ENCODE measurements at regions not wholly inside any gene's neighbourhood (a gene's known extent, or its start where the extent isn't known, plus 50 kb on each side); places are given as distances from the start of the nearest gene placed in this dataset.
"Not testable (repeated sequence)": the region's sequence is repeated elsewhere in the genome, so short reads cannot be mapped to it uniquely, and the experiment has no call there.

DNA sequence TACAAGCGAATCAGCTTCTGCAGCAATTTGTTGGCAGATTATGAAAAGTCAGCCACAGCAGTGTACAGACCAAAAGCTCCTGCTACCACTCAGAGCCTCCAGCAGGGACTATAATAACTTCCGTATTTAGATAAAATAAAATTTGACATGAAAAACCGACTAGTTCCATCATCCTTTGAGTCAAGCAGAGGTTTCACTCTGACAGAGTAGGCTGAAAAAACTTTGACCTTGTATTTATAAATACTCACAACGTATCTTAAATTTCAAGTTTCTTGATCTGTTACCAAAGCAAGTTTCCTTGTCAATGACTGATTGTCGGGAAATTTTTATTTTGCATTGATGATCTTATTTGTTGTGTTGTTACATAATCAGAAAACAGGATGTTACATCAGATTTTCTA lies 283.4 kb downstream of the DAD1 start:
- DNase-seq (ENCODE audit: low read depth), result no peak

DNA sequence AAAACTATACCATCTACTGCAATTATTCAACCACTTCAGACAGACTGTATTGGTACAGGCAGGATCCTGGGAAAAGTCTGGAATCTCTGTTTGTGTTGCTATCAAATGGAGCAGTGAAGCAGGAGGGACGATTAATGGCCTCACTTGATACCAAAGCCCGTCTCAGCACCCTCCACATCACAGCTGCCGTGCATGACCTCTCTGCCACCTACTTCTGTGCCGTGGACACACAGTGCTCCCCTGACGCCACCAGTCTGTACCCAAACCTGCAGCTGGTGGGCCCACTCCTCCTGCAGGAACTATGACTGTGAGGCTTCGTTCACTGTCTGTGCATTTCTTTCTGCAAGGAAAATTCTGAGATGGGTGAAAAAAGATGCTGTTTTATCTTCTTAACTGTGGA lies 284.7 kb downstream of the DAD1 start:
- no peak for DNase-seq (ENCODE audit: low read depth)

DNA sequence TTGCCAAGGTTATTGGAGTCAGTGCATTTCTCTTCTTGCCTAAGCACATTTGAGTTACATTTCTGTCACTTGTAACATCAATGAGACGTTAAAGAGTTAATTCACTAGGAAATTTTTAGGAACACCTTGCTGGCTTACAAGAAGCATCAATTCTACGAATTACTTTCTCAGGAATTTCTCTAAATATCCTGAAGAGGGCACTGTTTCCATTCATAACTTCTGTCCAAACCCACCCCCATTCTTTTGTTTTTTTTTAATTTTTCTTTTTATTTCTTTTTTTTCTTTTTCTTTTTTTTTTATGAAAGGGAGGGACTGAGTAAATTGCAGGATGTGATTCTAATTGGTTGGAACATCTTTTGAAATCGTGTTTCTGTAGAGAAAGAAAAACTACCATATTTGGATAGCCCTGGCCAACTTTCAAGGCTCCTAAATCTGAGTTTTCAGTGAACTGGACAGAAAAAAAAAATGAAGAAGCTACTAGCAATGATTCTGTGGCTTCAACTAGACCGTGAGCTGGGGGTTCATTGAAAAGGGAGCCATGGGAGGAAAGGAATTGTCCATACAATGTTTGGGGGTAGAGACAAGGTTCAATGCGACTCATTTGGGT lies 285.3 kb downstream of the DAD1 start:
- DNase-seq (ENCODE audit: low read depth), result no peak

DNA sequence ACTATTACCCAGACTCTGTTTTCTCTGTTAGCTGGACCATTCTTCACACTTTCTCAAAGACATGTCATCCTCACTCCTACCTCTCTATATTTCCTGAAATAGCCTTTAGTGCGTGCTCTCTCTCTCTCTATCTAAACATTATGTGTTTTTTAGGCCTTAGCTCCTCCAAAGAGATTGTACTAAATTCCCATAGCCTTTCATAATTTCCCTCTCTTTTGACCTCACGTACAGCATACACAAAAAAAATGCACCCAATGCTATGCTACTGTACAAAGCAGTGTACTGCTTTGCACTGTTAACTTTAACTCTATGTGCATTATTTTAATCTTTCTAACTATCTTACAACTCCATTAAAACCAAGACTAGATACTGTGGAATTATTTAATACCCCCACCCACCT lies 288.4 kb downstream of the DAD1 start:
- no peak for DNase-seq (ENCODE audit: low read depth)

DNA sequence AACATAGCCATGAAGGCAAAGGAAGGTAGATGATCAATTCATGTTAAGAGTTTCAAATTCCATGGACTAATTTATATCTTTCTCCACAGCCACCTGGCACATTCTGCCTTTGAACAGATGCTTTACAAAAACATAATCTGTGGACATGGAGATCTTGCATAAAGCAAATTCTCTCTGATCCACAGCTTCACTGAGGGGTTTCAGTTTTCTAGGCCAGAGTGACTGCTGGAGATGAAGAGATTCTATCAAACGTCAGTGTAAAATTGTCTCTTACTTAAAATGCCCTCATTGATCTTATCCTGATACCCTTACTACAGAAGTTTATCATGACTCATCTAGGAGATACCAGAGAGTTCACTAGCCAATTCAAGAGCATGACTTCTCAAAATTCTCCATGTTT lies 291.6 kb downstream of the DAD1 start:
- DNase-seq (ENCODE audit: low read depth), result no peak

DNA sequence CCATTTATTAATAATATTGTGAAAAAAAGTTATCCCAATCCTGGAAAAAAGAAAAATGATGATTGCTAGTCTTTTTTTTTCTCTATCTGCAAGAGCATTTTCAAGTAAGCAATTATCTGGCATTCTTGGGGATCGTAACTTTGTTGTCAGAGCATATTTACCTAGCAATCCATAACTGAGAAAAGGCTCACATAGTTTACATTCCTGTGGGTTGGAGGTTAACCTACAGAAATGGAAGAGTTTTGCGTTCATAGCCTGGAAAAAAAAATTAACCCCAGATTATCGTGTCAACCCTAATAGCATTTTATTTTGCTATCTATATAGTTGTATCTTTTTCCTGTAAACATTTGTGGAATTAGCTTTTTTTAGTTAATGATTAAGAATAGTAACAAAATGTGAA lies 292.3 kb downstream of the DAD1 start:
- peak; percentile 23 for DNase-seq (ENCODE audit: low read depth)

DNA sequence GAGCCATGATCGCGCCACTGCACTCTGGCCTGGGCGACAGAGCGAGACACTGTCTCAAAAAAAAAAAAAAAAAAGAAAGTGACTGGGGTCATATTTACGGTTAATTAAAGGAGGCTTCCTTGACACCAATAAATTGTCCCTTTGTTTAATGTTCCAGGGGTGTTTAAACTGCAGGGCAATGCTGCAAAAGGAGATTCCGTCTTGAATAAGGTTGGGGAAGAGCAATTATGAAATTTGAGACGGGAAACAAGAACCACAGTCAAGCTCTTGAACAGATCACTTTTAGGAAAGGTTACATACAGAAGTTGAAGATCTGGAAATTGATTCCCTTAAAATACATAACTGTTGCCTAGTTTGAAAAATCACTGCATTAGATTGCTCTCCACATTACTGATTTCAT lies 292.9 kb downstream of the DAD1 start:
- no peak for DNase-seq (ENCODE audit: low read depth)

DNA sequence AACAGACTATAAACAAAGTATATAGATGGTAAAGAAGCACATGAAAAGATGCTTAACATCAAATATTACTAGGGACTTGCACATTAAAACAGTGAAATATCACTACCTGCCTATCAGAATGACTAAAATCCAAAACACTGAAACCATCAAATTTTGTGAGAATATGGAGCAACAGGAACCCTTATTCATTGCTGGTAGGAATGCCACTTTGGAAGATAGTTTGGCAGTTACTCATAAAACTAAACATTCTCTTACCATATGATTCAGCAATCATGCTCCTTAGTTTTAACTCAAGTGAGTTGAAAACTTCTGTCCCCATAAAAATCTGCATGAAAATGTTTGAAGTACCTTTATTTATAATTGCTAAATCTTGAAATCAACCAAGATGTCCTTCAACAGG lies 297.6 kb downstream of the DAD1 start:
- peak; percentile 21 for DNase-seq (ENCODE audit: low read depth)

DNA sequence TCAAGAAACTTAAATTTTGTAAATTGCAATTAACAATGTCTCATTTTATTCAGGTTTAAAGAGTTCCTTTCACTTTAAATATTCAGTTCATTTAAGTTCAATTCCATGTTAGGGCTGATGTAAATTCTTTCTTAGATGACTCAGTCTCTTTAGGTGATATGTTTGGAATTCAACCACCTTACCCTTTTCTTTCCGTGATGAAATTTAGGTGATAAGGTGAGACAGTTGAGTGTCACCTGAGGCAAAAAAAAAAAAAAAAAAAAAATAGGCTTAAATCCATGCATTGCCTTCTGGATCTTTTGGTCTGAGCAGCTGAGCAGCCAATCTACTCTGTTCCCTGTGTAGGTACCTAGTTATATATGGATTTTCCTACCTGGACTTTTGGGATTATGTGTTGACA lies 299.5 kb downstream of the DAD1 start:
- no peak for DNase-seq (ENCODE audit: low read depth)

DNA sequence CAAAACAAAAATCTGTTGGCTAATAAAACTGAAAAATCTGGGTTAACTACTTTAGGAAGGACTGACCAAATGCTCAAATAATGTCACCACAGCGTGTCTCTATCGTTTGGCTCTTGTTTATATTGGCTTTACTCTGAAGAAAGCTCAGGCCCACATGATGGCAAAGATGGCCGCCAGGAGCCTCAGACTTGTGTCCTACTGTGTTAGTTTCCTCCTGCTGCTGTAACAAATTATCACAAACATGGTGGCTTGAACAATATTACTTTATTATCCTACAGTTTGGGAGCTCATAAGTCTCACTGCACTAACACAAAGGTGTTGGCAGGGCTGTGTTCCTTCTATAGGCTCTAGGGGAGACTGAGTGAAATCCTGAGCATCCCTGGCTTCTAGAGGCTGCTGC lies 303.0 kb downstream of the DAD1 start:
- DNase-seq (ENCODE audit: low read depth), result no peak

DNA sequence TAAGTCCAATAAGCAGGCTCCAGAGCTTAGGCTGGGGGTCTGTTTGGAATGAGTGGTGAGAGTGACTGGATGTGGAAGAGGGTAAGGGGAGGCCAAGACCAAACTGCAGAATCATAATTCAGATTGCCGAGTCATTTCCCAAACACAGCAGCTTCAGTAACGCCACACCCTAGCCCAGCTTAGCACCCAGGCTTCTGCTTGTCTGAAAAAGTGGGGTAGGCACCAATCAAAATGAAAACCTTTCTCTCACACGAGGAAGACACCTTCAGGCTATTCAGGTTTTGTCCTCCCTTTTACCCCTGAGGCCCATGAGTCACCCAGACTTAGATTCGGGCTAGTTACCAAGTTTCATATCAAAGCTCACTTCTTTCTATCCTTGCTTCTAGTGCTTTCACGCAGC lies 306.1 kb downstream of the DAD1 start:
- no peak for DNase-seq (ENCODE audit: low read depth)

DNA sequence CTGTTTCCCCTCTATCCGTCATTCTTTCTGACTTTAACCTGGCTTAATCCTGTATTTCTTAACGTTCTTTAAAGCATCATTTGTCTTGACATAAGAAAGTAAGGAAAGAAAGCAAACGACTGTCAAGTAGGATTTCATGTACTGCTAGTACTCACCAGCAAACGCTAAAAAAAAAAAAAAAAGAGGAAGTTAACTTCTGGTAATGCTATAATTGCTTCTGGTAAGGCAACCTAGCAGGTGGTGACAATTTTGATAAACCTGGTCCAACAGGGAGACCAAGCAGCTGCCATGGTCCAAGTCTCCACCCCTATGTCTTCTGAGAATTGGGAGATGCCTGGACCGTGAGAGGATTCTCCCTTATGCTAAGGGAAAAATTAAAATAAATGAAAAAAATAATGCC lies 306.6 kb downstream of the DAD1 start:
- no peak for DNase-seq (ENCODE audit: low read depth)

DNA sequence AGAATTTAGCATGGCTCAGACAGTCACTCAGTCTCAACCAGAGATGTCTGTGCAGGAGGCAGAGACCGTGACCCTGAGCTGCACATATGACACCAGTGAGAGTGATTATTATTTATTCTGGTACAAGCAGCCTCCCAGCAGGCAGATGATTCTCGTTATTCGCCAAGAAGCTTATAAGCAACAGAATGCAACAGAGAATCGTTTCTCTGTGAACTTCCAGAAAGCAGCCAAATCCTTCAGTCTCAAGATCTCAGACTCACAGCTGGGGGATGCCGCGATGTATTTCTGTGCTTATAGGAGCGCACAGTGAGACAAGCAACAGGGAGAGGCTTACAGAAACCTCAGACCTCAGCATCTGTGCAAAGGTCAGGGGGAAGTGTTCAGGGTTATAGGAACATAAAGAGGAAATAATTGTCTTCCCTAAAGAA lies 307.6 kb downstream of the DAD1 start:
- not testable (repeated sequence) for DNase-seq (ENCODE audit: low read depth)

DNA sequence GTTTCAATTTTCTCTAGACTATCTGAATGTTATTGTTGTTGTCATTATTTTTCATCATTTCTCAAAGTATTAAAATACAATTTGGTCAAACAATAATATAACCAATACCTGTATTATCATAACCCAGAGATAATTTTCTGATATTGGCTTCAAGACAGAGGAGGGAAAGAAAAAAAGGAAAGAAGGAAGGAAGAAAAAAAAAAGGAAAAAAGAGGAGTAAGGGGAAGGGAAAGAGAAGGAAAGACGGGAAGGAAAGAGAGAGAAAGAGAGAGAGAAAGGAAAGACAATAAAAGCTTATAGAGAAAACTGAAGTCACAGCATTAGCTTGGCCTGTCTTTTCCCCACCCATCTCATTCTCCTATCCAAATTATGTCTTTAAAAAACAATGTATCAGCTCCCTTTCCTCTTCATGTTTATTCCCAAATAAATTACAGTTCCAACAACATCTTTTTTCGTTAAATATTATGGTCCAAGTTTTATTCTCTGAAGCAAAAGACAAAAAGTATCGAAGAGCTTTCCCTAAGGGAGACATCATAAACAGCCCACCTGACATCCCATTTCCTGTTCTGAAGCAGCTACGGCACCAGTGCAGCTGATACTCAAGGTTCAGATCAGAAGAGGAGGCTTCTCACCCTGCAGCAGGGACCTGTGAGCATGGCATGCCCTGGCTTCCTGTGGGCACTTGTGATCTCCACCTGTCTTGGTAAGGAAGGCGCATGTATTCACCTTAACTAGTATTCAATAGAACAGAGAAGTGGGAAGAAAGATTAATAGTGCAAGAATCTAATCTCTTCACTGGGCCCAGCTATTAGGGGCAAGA lies 308.3 kb downstream of the DAD1 start:
- DNase-seq (ENCODE audit: low read depth), result no peak

DNA sequence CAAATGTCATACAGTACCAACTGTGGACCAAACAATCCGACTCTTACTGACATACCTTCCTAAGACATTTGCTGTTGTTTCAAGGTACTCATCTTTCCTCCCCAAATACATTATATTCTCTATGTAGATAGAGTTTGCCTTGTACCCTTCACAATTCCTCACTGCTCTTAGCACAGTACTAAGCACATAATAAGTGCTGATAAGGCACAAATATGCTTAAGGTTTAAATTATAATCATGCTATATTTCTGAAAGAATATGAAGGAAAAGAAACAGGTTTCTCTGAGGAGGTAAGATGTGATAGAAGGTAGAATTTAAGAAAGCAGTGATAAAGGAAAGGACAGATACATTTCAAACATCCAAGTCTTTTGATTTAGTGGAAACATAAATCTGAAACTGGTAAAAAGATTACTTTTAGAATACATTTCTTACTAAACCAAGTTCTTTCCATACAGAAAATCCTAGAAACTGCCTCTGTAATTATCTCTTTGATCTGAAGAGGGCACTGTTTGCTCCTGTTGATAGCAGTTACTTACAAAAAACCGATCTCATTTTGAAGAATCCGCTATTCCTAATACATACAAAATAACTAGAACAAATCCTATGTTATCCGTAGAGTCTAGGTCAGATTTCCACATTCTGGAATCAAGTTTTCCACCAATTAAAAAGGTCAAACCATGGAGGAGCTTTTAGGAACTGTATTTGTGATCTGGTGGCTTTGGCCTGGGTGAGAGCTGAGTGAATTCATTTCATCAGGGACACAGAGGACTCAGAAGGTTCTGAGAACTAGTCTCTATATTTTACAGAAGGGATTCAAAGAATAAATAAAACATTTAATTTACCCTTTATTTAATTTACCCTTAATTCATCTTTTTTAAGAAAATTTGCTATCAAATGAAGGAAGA lies 311.9 kb downstream of the DAD1 start:
- no peak for DNase-seq (ENCODE audit: low read depth)

DNA sequence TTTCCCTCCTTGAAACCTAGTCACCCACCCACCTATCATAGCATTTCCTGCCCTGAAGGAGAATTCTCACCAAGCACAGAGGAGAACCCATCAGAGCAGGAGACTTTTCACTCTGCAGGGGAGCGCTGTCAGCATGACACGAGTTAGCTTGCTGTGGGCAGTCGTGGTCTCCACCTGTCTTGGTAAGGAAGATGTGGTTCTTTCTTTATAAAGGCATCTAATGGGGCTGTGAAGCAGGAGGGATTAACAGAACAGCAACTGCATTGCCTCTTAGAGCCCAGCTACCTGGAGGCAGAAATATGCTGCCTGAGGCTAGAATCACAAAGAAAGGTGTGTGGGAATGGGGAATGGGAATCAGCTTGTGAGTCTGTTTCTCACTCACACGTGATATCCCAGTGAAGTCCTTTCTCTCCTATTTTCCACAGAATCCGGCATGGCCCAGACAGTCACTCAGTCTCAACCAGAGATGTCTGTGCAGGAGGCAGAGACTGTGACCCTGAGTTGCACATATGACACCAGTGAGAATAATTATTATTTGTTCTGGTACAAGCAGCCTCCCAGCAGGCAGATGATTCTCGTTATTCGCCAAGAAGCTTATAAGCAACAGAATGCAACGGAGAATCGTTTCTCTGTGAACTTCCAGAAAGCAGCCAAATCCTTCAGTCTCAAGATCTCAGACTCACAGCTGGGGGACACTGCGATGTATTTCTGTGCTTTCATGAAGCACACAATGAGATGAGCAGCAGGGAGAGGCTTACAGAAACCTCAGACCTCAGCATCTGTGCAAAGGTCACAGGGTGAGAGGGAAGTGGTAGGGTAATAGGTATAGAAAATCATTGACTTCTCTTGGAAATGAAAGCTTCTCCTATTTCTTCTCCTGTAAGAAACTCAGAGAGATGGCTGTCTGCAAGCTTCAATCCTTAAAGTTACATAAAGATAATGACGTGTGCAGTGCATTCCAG lies 316.9 kb downstream of the DAD1 start:
- DNase-seq (ENCODE audit: low read depth), result no peak

DNA sequence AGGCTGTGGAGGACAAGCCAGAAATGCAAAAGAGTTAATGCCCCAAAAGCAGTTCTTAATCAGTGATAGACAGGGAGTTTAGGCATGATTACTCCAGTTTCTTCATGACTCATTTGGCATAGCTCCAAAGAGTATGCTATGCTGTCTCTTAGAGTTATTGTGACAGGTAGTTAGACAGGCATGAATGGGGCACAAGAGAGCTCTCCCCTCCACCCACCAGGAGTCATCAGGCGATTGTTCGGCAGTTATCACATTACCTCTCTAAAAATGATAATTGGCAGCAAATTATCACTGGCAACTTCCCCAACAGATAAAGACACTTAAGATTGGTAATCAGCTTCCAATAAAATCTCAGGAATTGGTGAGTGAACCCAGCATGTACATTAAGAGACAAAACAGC lies 320.1 kb downstream of the DAD1 start:
- DNase-seq (ENCODE audit: low read depth), result peak; percentile 57

DNA sequence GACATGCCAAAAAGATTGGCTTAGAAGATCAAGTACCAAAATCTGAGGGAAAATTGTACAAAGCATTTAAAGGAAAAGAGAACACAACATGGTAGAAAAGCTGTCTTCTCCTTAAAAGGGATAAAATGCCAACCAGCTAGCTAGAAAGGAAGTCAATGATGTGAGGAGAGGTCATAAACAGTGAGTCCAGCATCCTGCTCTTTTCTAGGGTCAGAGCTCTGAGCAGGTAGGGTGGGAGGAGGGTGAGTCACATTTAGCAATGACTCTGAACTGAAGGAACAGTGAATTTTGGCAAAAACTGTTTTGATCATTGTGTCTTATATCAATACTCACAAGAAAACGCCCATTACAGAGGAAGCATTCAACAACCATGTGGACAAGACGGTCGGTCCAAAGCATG lies 322.3 kb downstream of the DAD1 start:
- no peak for DNase-seq (ENCODE audit: low read depth)

DNA sequence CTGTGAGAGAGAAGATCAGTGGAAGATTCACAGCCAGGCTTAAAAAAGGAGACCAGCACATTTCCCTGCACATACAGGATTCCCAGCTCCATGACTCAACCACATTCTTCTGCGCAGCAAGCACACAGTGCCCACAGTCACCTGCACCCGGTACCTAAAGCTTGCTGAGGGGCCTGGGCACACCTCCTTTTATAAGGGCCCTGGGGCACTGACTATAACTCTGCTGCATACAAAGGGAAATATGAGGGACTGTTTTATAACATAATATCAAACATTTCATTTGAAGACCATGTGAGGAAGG lies 322.9 kb downstream of the DAD1 start:
- no peak for DNase-seq (ENCODE audit: low read depth)

DNA sequence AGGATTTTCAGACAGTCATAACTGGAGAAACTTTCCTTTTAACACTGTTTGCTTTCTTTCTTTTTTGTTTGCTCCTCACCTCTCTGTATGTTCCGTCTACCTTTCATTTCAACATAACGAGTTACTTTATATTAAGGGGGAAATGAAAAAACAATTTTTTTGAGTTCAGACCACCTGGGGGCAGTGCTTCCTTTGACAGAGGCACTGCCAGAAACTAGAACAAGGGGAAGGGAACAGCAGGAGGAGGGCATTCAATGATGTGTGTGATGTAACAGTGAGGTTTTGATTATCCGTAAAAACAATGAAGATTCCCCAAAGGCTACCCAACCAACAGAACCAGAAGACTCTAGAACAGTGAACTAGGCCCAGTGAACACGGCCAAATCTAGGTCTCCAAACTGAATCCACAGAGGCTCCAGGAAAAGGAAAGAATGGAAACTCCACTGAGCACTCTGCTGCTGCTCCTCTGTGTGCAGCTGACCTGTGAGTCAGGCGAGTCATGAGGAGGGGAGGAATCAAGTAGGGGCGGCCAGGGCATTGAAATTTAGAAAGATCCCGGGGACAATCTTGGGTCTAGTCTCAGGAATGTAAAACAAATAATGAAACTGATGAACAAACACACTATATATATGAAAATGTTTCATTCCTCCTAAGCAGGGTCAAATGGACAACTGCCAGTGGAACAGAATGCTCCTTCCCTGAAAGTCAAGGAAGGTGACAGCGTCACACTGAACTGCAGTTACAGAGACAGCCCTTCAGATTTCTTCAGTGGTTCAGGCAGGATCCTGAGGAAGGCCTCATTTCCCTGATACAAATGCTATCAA lies 323.5 kb downstream of the DAD1 start:
- DNase-seq (ENCODE audit: low read depth), result peak; percentile 47

Data from HT1080 (cell line).